Tibial artery (tissue), 4 donors: ENCODE measurements at regions not wholly inside any gene's neighbourhood (a gene's known extent, or its start where the extent isn't known, plus 50 kb on each side); places are given as distances from the start of the nearest gene placed in this dataset.

Source experiments
- DNase-seq, 2 donors: peaks; one replicate each; pipeline ENCODE4 v3.0.0-alpha.2; 2019
- H3K27ac ChIP-seq, 2 donors: fragments of 200-600 bp; sonication (generic) in 1 of 2; 1 replicate in 1 of 2; 2 replicates in 1 of 2; pipeline ENCODE4 v1.5.1; 2018 to 2019; ENCODE audit warnings: mild to moderate bottlenecking in 1 of 2
- H3K27me3 ChIP-seq, 2 donors: fragments of 200-600 bp; sonication (generic) in 1 of 2; one replicate each; pipeline versions ENCODE4 v1.5.1 to v1.6.0; 2016 to 2019
- H3K36me3 ChIP-seq, 3 donors: fragments of 200-600 bp; sonication (generic) in 2 of 3; one replicate each; pipeline ENCODE4 v1.5.1; 2016 to 2019; ENCODE audit warnings: mild to moderate bottlenecking in 2 of 3
- H3K4me1 ChIP-seq, 4 donors: fragments of 200-600 bp; sonication (generic) in 2 of 4; 1 replicate in 3 of 4; 2 replicates in 1 of 4; pipeline ENCODE4 v1.5.1; 2016 to 2019
- H3K4me3 ChIP-seq, 2 donors: fragments of 200-600 bp; sonication (generic) in 1 of 2; 1 replicate in 1 of 2; 2 replicates in 1 of 2; pipeline ENCODE4 v1.5.1; 2018 to 2019; ENCODE audit warnings: mild to moderate bottlenecking in 2 of 2
- H3K9me3 ChIP-seq, 3 donors: fragments of 200-600 bp; sonication (generic) in 1 of 3; one replicate each; pipeline ENCODE4 v1.5.1; 2016 to 2019
- CTCF ChIP-seq, 2 experiments: fragments of 200-600 bp in 1 of 2; fragments of 450-650 bp in 1 of 2; IDR thresholded peaks; one replicate each; pipeline ENCODE4 v1.5.1; 2017 to 2019; ENCODE audit warnings: antibody characterized with exemption in 2 of 2, mild to moderate bottlenecking in 1 of 2, moderate library complexity in 1 of 2
- intact Hi-C: fragments of 100-400 bp; cut with DNase I; formaldehyde crosslinking; loops from one replicate; pipeline ENCODE4 v1.15.0; 2023; ENCODE audit warnings: low total_unique reads

- Histone ChIP-seq H3K4me3 (no peak overlapping the region), H3K9me3 (no peaks in the 10 kb centered on the region), H3K27ac (no peak overlapping the region), H3K27me3 (no peaks in the 10 kb centered on the region), H3K4me1 (no peaks in the 10 kb centered on the region), H3K36me3 (no peaks in the 10 kb centered on the region)
- no peak for TF ChIP-seq CTCF (IDR thresholded peaks at IDR 0.05)
- no peak for DNase-seq
- intact Hi-C loops, result no loop called here
Measured at GRCh38 chr17:52306314-52306713, 147.8 kb upstream of the CA10 start.

DNA sequence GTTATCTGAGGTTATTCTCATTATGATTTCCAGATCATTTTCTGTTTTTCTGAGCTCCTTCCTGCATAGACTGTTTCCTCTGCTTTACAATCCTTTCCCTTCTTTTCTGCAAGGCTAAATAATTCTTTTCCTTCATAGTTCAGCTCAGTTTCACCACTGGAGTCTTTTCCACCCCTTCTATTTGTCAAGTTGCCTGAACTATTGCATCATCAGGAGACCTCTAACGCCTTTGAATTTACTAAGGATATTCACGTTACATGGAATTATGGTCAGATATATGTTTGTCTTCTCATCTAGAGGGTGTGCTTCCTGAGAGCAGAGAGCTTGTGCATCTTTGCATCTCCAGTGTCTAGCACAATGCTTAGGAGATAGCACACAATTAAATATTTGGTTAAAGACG, 140.4 kb upstream of the CA10 start:
- no peaks in the 10 kb centered on the region for H3K27me3 ChIP-seq
- intact Hi-C loops, result no loop called here
- TF ChIP-seq CTCF (IDR thresholded peaks at IDR 0.05), result no peak

GRCh38 chr17:52297230-52298010, 138.9 kb upstream of the CA10 start:
- Histone ChIP-seq H3K36me3 (no peaks in the 10 kb centered on the region), H3K27me3 (no peaks in the 10 kb centered on the region), H3K27ac (no peak overlapping the region), H3K9me3 (no peaks in the 10 kb centered on the region), H3K4me3 (no peak overlapping the region), H3K4me1 (no peaks in the 10 kb centered on the region)
- no peak for TF ChIP-seq CTCF (IDR thresholded peaks at IDR 0.05)
- no peak for DNase-seq
- intact Hi-C loops, result no loop called here

More for the DNA sequence above, 140.4 kb upstream of the CA10 start:
- H3K27ac ChIP-seq, result no peak overlapping the region
- H3K9me3 ChIP-seq, result no peaks in the 10 kb centered on the region
- no peak overlapping the region for H3K4me3 ChIP-seq
- no peaks in the 10 kb centered on the region for H3K4me1 ChIP-seq
- H3K36me3 ChIP-seq, result no peaks in the 10 kb centered on the region
- no peak for DNase-seq

GRCh38 chr17:52294301-52294700, 135.8 kb upstream of the CA10 start:
- Histone ChIP-seq H3K4me1 (no peaks in the 10 kb centered on the region), H3K27ac (no peak overlapping the region), H3K36me3 (no peaks in the 10 kb centered on the region), H3K4me3 (no peak overlapping the region), H3K27me3 (no peaks in the 10 kb centered on the region), H3K9me3 (no peaks in the 10 kb centered on the region)
- no peak for TF ChIP-seq CTCF (IDR thresholded peaks at IDR 0.05)
- intact Hi-C loops, result no loop called here
- DNase-seq, result no peak

- Histone ChIP-seq H3K36me3 (no peaks in the 10 kb centered on the region), H3K4me1 (no peaks in the 10 kb centered on the region), H3K4me3 (no peak overlapping the region), H3K9me3 (no peaks in the 10 kb centered on the region), H3K27ac (no peak overlapping the region), H3K27me3 (no peaks in the 10 kb centered on the region)
- intact Hi-C loops, result no loop called here
- no peak for TF ChIP-seq CTCF (IDR thresholded peaks at IDR 0.05)
- no peak for DNase-seq
Measured at GRCh38 chr17:52287611-52288010, 129.1 kb upstream of the CA10 start.
